ENCODE measurements at regions not wholly inside any gene's neighbourhood (a gene's known extent, or its start where the extent isn't known, plus 50 kb on each side); places are given as distances from the start of the nearest gene placed in this dataset.
"Not testable (repeated sequence)": the region's sequence is repeated elsewhere in the genome, so short reads cannot be mapped to it uniquely, and the experiment has no call there.

GRCh38 chr7:93690021-93690420, 115.5 kb upstream of the CALCR start:
- H3K4me1 ChIP-seq (ENCODE audit: insufficient read depth, poor library complexity, severe bottlenecking) = no peaks in the 10 kb centered on the region
- no peak for DNase-seq (ENCODE audit: low spot score)
- no peak for ATAC-seq (ENCODE audit: low read depth)
- H3K27ac ChIP-seq (ENCODE audit: poor library complexity, severe bottlenecking) = no peak overlapping the region
- no peak for TF ChIP-seq CTCF (IDR thresholded peaks at IDR 0.05; ENCODE audit: poor library complexity, severe bottlenecking)
- H3K27me3 ChIP-seq (ENCODE audit: insufficient read depth, poor library complexity, severe bottlenecking) = peaks cover 15% of the 10 kb centered on the region
- no peaks in the 10 kb centered on the region for H3K9me3 ChIP-seq (ENCODE audit: severe bottlenecking)
- H3K4me3 ChIP-seq (ENCODE audit: severe bottlenecking) = no peak overlapping the region
- H3K36me3 ChIP-seq (ENCODE audit: low read depth) = no peaks in the 10 kb centered on the region

DNA sequence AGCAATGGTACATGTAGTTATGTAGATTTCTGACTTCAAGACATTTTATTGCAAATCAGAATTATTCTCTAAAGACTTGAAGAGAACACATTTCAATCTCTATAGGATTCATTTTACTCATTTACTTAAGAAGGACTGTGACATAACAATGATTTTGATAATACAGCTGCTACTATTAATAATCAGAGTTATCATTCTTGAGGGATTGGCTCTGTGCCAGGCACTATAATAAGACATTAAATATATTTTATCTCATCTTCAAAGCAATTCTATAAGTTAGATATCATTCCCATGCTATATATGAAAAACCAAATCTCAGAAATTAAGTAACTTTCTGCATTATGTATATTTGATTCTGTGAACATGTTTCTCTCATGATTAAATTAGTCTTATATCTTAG, 103.7 kb upstream of the CALCR start:
- ATAC-seq (ENCODE audit: low read depth) (no peak), DNase-seq (ENCODE audit: low spot score) (no peak)
- Histone ChIP-seq H3K27ac (ENCODE audit: poor library complexity, severe bottlenecking) (no peak overlapping the region), H3K36me3 (ENCODE audit: low read depth) (no peaks in the 10 kb centered on the region), H3K4me1 (ENCODE audit: insufficient read depth, poor library complexity, severe bottlenecking) (no peaks in the 10 kb centered on the region), H3K9me3 (ENCODE audit: severe bottlenecking) (no peaks in the 10 kb centered on the region), H3K4me3 (ENCODE audit: severe bottlenecking) (no peak overlapping the region), H3K27me3 (ENCODE audit: insufficient read depth, poor library complexity, severe bottlenecking) (no peaks in the 10 kb centered on the region)
- TF ChIP-seq CTCF (IDR thresholded peaks at IDR 0.05; ENCODE audit: poor library complexity, severe bottlenecking) = no peak

GRCh38 chr7:93663561-93664299, 89.2 kb upstream of the CALCR start:
- no peak for DNase-seq (ENCODE audit: low spot score)

DNA sequence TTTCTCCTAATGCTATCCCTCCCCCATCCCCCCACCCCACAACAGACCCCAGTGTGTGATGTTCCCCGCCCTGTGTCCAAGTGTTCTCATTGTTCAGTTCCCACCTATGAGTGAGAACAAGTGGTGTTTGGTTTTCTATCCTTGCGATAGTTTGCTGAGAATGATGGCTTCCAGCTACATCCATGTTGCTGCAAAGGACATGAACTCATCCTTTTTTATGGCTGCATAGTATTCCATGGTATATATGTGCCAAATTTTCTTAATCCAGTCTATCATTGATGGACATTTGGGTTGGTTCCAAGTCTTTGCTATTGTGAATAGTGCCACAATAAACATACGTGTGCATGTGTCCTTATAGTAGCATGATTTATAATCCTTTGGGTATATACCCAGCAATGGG, 83.6 kb upstream of the CALCR start:
- not testable (repeated sequence) for ATAC-seq (ENCODE audit: low read depth); H3K27ac ChIP-seq (ENCODE audit: poor library complexity, severe bottlenecking); H3K36me3 ChIP-seq (ENCODE audit: low read depth); H3K4me1 ChIP-seq (ENCODE audit: insufficient read depth, poor library complexity, severe bottlenecking); H3K27me3 ChIP-seq (ENCODE audit: insufficient read depth, poor library complexity, severe bottlenecking); DNase-seq (ENCODE audit: low spot score); H3K4me3 ChIP-seq (ENCODE audit: severe bottlenecking); H3K9me3 ChIP-seq (ENCODE audit: severe bottlenecking)

More at GRCh38 chr7:93663561-93664299, 89.2 kb upstream of the CALCR start:
- no peak for ATAC-seq (ENCODE audit: low read depth)
- Histone ChIP-seq H3K4me3 (ENCODE audit: severe bottlenecking) (no peak overlapping the region), H3K36me3 (ENCODE audit: low read depth) (no peaks in the 10 kb centered on the region), H3K27ac (ENCODE audit: poor library complexity, severe bottlenecking) (no peak overlapping the region), H3K9me3 (ENCODE audit: severe bottlenecking) (no peaks in the 10 kb centered on the region), H3K4me1 (ENCODE audit: insufficient read depth, poor library complexity, severe bottlenecking) (no peaks in the 10 kb centered on the region), H3K27me3 (ENCODE audit: insufficient read depth, poor library complexity, severe bottlenecking) (no peaks in the 10 kb centered on the region)
- TF ChIP-seq CTCF (IDR thresholded peaks at IDR 0.05; ENCODE audit: poor library complexity, severe bottlenecking) = no peak

DNA sequence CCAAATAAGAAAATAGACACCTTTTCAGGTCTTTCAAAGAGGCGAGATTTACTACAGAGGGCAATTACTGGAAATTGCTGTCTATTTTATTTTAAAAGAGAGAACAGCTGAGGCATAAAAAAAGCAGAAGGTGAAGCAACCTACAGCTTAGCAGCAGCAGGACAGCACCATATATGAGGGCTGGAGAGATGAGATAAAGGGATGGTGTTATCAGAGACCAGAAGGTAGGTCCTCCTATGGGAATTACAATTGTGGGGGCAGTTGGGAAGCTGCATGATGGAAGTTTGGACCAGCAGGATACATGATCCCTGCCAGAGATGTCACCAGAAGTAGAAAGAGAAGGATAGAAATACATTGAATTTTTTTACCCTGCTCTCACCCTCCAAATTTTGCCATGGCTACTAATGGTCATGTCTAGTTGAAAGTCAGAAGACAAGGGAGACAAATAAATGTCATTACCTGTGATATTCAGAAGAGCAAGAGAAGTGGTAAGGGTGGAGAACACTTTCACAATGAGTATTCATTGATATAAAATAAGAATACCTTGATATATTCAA, 77.2 kb upstream of the CALCR start:
- DNase-seq (ENCODE audit: low spot score) = no peak
- no peak for ATAC-seq (ENCODE audit: low read depth)
- Histone ChIP-seq H3K27ac (ENCODE audit: poor library complexity, severe bottlenecking) (no peak overlapping the region), H3K27me3 (ENCODE audit: insufficient read depth, poor library complexity, severe bottlenecking) (no peaks in the 10 kb centered on the region), H3K4me1 (ENCODE audit: insufficient read depth, poor library complexity, severe bottlenecking) (no peaks in the 10 kb centered on the region), H3K4me3 (ENCODE audit: severe bottlenecking) (no peak overlapping the region), H3K9me3 (ENCODE audit: severe bottlenecking) (no peaks in the 10 kb centered on the region), H3K36me3 (ENCODE audit: low read depth) (no peaks in the 10 kb centered on the region)
- no peak for TF ChIP-seq CTCF (IDR thresholded peaks at IDR 0.05; ENCODE audit: poor library complexity, severe bottlenecking)
